SJCRH30 (cell line): ENCODE measurements at regions not wholly inside any gene's neighbourhood (a gene's known extent, or its start where the extent isn't known, plus 50 kb on each side); places are given as distances from the start of the nearest gene placed in this dataset.

ENCODE experiments used
- DNase-seq, 2 experiments: peaks; one replicate each; pipeline ENCODE4 v3.0.0-alpha.2; 2015 to 2020
- H3K27ac ChIP-seq: fragments of 250-450 bp; sonication (Bioruptor Pico); 2 replicates; pipeline ENCODE4 v1.5.1; 2020; ENCODE audit warnings: mild to moderate bottlenecking, moderate library complexity
- H3K27me3 ChIP-seq: fragments of 250-450 bp; sonication (Bioruptor Pico); 2 replicates; pipeline ENCODE4 v1.5.1; 2020; ENCODE audit warnings: mild to moderate bottlenecking, moderate library complexity
- H3K36me3 ChIP-seq: fragments of 250-450 bp; sonication (Bioruptor Pico); 2 replicates; pipeline ENCODE4 v1.5.1; 2020; ENCODE audit warnings: mild to moderate bottlenecking, moderate library complexity
- H3K4me1 ChIP-seq: fragments of 250-450 bp; sonication (Bioruptor Pico); 2 replicates; pipeline ENCODE4 v1.5.1; 2020; ENCODE audit warnings: mild to moderate bottlenecking, moderate library complexity
- H3K4me3 ChIP-seq: fragments of 250-450 bp; sonication (Bioruptor Pico); 2 replicates; pipeline ENCODE4 v1.5.1; 2020; ENCODE audit warnings: mild to moderate bottlenecking, moderate library complexity
- H3K9me3 ChIP-seq: fragments of 250-450 bp; sonication (Bioruptor Pico); replicated peaks from 2 replicates; pipeline ENCODE4 v1.5.1; 2020; ENCODE audit warnings: mild to moderate bottlenecking, moderate library complexity

- Histone ChIP-seq H3K4me3 (no peak overlapping the region), H3K27me3 (no peaks in the 10 kb centered on the region), H3K36me3 (no peaks in the 10 kb centered on the region), H3K9me3 (no peaks in the 10 kb centered on the region), H3K4me1 (no peaks in the 10 kb centered on the region), H3K27ac (no peak overlapping the region)
- no peak for DNase-seq
These were observed 55.3 kb upstream of the MTAP start for GRCh38 chr9:21747175-21747574.

- no peak for DNase-seq
- Histone ChIP-seq H3K27me3 (no peaks in the 10 kb centered on the region), H3K4me3 (no peak overlapping the region)
These were observed 52.3 kb upstream of the MTAP start for GRCh38 chr9:21750021-21750735.

GRCh38 chr9:21751998-21752397 is 50.4 kb upstream of the MTAP start:
- Histone ChIP-seq H3K4me3 (no peak overlapping the region), H3K27ac (no peak overlapping the region), H3K4me1 (no peaks in the 10 kb centered on the region), H3K36me3 (no peaks in the 10 kb centered on the region), H3K9me3 (no peaks in the 10 kb centered on the region), H3K27me3 (no peaks in the 10 kb centered on the region)
- DNase-seq, result no peak

More at GRCh38 chr9:21750021-21750735, 52.3 kb upstream of the MTAP start:
- H3K9me3 ChIP-seq, result no peaks in the 10 kb centered on the region
- H3K36me3 ChIP-seq, result no peaks in the 10 kb centered on the region
- H3K27ac ChIP-seq, result no peak overlapping the region
- no peaks in the 10 kb centered on the region for H3K4me1 ChIP-seq
